MG63 (cell line): ENCODE measurements at regions not wholly inside any gene's neighbourhood (a gene's known extent, or its start where the extent isn't known, plus 50 kb on each side); places are given as distances from the start of the nearest gene placed in this dataset.
"Not testable (repeated sequence)": the region's sequence is repeated elsewhere in the genome, so short reads cannot be mapped to it uniquely, and the experiment has no call there.

ENCODE experiments used
- DNase-seq: peaks from one replicate; pipeline ENCODE4 v3.0.0-alpha.2; 2020
- H3K27me3 ChIP-seq: fragments of 250-450 bp; sonication (Bioruptor Pico); 2 replicates; pipeline ENCODE4 v1.5.1; 2020; ENCODE audit warnings: mild to moderate bottlenecking, moderate library complexity
- H3K36me3 ChIP-seq: fragments of 250-450 bp; sonication (Bioruptor Pico); 2 replicates; pipeline ENCODE4 v1.5.1; 2020; ENCODE audit warnings: mild to moderate bottlenecking, moderate library complexity
- H3K4me3 ChIP-seq: fragments of 250-450 bp; sonication (Bioruptor Pico); 2 replicates; pipeline ENCODE4 v1.5.1; 2020; ENCODE audit warnings: mild to moderate bottlenecking, moderate library complexity
- H3K9me3 ChIP-seq: fragments of 250-450 bp; sonication (Bioruptor Pico); 2 replicates; pipeline ENCODE4 v1.5.1; 2020; ENCODE audit warnings: mild to moderate bottlenecking, moderate library complexity

GRCh38 chr10:36488579-36488978 is 636.8 kb upstream of the ANKRD30A start:
- H3K4me3 ChIP-seq, result no peak overlapping the region
- no peaks in the 10 kb centered on the region for H3K9me3 ChIP-seq
- no peaks in the 10 kb centered on the region for H3K36me3 ChIP-seq
- no peak for DNase-seq
- H3K27me3 ChIP-seq, result no peaks in the 10 kb centered on the region

- DNase-seq, result no peak
- H3K27me3 ChIP-seq, result no peaks in the 10 kb centered on the region
- H3K9me3 ChIP-seq, result no peaks in the 10 kb centered on the region
- H3K4me3 ChIP-seq, result no peak overlapping the region
- no peaks in the 10 kb centered on the region for H3K36me3 ChIP-seq
Observed at GRCh38 chr10:36479073-36479472, 646.3 kb upstream of the ANKRD30A start.

GRCh38 chr10:36476399-36476798 is 649.0 kb upstream of the ANKRD30A start:
- Histone ChIP-seq H3K9me3 (no peaks in the 10 kb centered on the region), H3K27me3 (no peaks in the 10 kb centered on the region), H3K36me3 (no peaks in the 10 kb centered on the region), H3K4me3 (no peak overlapping the region)
- DNase-seq, result no peak

GRCh38 chr10:36475746-36476145 is 649.7 kb upstream of the ANKRD30A start:
- DNase-seq, result no peak
- no peak overlapping the region for H3K4me3 ChIP-seq
- H3K9me3 ChIP-seq, result no peaks in the 10 kb centered on the region
- no peaks in the 10 kb centered on the region for H3K36me3 ChIP-seq
- H3K27me3 ChIP-seq, result no peaks in the 10 kb centered on the region

GRCh38 chr10:36474456-36474855 is 650.9 kb upstream of the ANKRD30A start:
- no peak for DNase-seq
- Histone ChIP-seq H3K27me3 (no peaks in the 10 kb centered on the region), H3K4me3 (no peak overlapping the region), H3K9me3 (no peaks in the 10 kb centered on the region), H3K36me3 (no peaks in the 10 kb centered on the region)

- H3K9me3 ChIP-seq, result no peaks in the 10 kb centered on the region
- H3K27me3 ChIP-seq, result no peaks in the 10 kb centered on the region
- no peak for DNase-seq
- H3K4me3 ChIP-seq, result no peak overlapping the region
- no peaks in the 10 kb centered on the region for H3K36me3 ChIP-seq
Observed at GRCh38 chr10:36473122-36473521, 652.3 kb upstream of the ANKRD30A start.

GRCh38 chr10:36469585-36469984 is 655.8 kb upstream of the ANKRD30A start:
- Histone ChIP-seq H3K4me3 (no peak overlapping the region), H3K27me3 (no peaks in the 10 kb centered on the region), H3K36me3 (no peaks in the 10 kb centered on the region), H3K9me3 (no peaks in the 10 kb centered on the region)
- no peak for DNase-seq

GRCh38 chr10:36468620-36469019 is 656.8 kb upstream of the ANKRD30A start:
- Histone ChIP-seq H3K27me3 (no peaks in the 10 kb centered on the region), H3K9me3 (no peaks in the 10 kb centered on the region), H3K36me3 (no peaks in the 10 kb centered on the region), H3K4me3 (no peak overlapping the region)
- DNase-seq, result no peak

GRCh38 chr10:36465604-36466379 is 659.6 kb upstream of the ANKRD30A start:
- Histone ChIP-seq H3K27me3 (no peaks in the 10 kb centered on the region), H3K9me3 (no peaks in the 10 kb centered on the region), H3K4me3 (no peak overlapping the region), H3K36me3 (no peaks in the 10 kb centered on the region)
- no peak for DNase-seq

GRCh38 chr10:36464291-36464690 is 661.1 kb upstream of the ANKRD30A start:
- no peak for DNase-seq
- Histone ChIP-seq H3K36me3 (no peaks in the 10 kb centered on the region), H3K4me3 (no peak overlapping the region), H3K27me3 (no peaks in the 10 kb centered on the region), H3K9me3 (no peaks in the 10 kb centered on the region)

- no peak for DNase-seq
- Histone ChIP-seq H3K9me3 (no peaks in the 10 kb centered on the region), H3K36me3 (no peaks in the 10 kb centered on the region), H3K27me3 (no peaks in the 10 kb centered on the region), H3K4me3 (no peak overlapping the region)
Observed at GRCh38 chr10:36463390-36463789, 662.0 kb upstream of the ANKRD30A start.

- no peaks in the 10 kb centered on the region for H3K27me3 ChIP-seq
- H3K36me3 ChIP-seq, result no peaks in the 10 kb centered on the region
- no peak overlapping the region for H3K4me3 ChIP-seq
- peak; percentile 13 for DNase-seq
- no peaks in the 10 kb centered on the region; the same call in 1 of the 2 replicates for H3K9me3 ChIP-seq
Observed at GRCh38 chr10:36462194-36462593, 663.2 kb upstream of the ANKRD30A start.

GRCh38 chr10:36458437-36458836 is 667.0 kb upstream of the ANKRD30A start:
- not testable (repeated sequence) for H3K9me3 ChIP-seq, DNase-seq, H3K36me3 ChIP-seq, H3K4me3 ChIP-seq, H3K27me3 ChIP-seq

GRCh38 chr10:36457751-36458150 is 667.6 kb upstream of the ANKRD30A start:
- H3K36me3 ChIP-seq, result no peaks in the 10 kb centered on the region
- no peaks in the 10 kb centered on the region; the same call in 1 of the 2 replicates for H3K9me3 ChIP-seq
- no peak overlapping the region for H3K4me3 ChIP-seq
- no peaks in the 10 kb centered on the region for H3K27me3 ChIP-seq
- DNase-seq, result no peak

- H3K36me3 ChIP-seq, result no peaks in the 10 kb centered on the region
- no peaks in the 10 kb centered on the region; the same call in 1 of the 2 replicates for H3K9me3 ChIP-seq
- no peaks in the 10 kb centered on the region for H3K27me3 ChIP-seq
- no peak overlapping the region for H3K4me3 ChIP-seq
- no peak for DNase-seq
Observed at GRCh38 chr10:36455526-36456133, 669.8 kb upstream of the ANKRD30A start.

- Histone ChIP-seq H3K4me3 (no peak overlapping the region), H3K9me3 (no peaks in the 10 kb centered on the region; the same call in 1 of the 2 replicates), H3K27me3 (no peaks in the 10 kb centered on the region), H3K36me3 (no peaks in the 10 kb centered on the region)
- no peak for DNase-seq
Observed at GRCh38 chr10:36452851-36453250, 672.5 kb upstream of the ANKRD30A start.

GRCh38 chr10:36451391-36451970 is 673.9 kb upstream of the ANKRD30A start:
- Histone ChIP-seq H3K4me3 (no peak overlapping the region), H3K9me3 (no peaks in the 10 kb centered on the region), H3K27me3 (no peaks in the 10 kb centered on the region), H3K36me3 (no peaks in the 10 kb centered on the region)
- DNase-seq, result no peak

GRCh38 chr10:36450380-36450779 is 675.0 kb upstream of the ANKRD30A start:
- H3K36me3 ChIP-seq, result no peaks in the 10 kb centered on the region
- no peaks in the 10 kb centered on the region for H3K27me3 ChIP-seq
- no peak overlapping the region for H3K4me3 ChIP-seq
- DNase-seq, result no peak
- no peaks in the 10 kb centered on the region for H3K9me3 ChIP-seq
